K562 (cell line): ENCODE measurements at regions not wholly inside any gene's neighbourhood (a gene's known extent, or its start where the extent isn't known, plus 50 kb on each side); places are given as distances from the start of the nearest gene placed in this dataset.

ENCODE experiments used
- ATF1 ChIP-seq, 2 experiments: fragments of 450-650 bp in 1 of 2; IDR thresholded peaks; 2 replicates each; pipeline ENCODE4 v1.6.1; 2016; ENCODE audit warnings: missing compliant biosample characterization in 1 of 2, missing genetic modification characterization in 1 of 2
- CBX1 ChIP-seq: sonication (generic); IDR thresholded peaks from 2 replicates; pipeline ENCODE4 v1.6.1; 2016; ENCODE audit warnings: antibody characterized with exemption, low read depth, mild to moderate bottlenecking
- CREB1 ChIP-seq, 2 experiments: sonication (generic) in 1 of 2; formaldehyde crosslinking in 1 of 2; IDR thresholded peaks; 2 replicates each; pipeline versions ENCODE4 v1.6.1 to v1.8.0; 2012 to 2022; ENCODE audit warnings: inconsistent platforms in 1 of 2, mild to moderate bottlenecking in 1 of 2, missing genetic modification reagents in 1 of 2, moderate library complexity in 1 of 2
- ESRRB ChIP-seq: fragments of 250-450 bp; sonication (Bioruptor Pico); IDR thresholded peaks from 2 replicates; pipeline ENCODE4 v1.5.0; 2020; ENCODE audit warnings: mild to moderate bottlenecking, moderate library complexity, borderline replicate concordance
- FOXK1 ChIP-seq: sonication (generic); formaldehyde crosslinking; IDR thresholded peaks from 2 replicates; pipeline ENCODE4 v1.8.0; 2022; ENCODE audit warnings: missing genetic modification reagents, mild to moderate bottlenecking, borderline replicate concordance
- HDAC1 ChIP-seq, 2 experiments: fragments of 450-650 bp; IDR thresholded peaks; 2 replicates each; pipeline ENCODE4 v1.6.1; 2016 to 2017; ENCODE audit warnings: inconsistent platforms in 1 of 2, mild to moderate bottlenecking in 1 of 2, moderate library complexity in 1 of 2
- HDAC6 ChIP-seq: IDR thresholded peaks from 2 replicates; pipeline ENCODE4 v1.6.1; 2012; ENCODE audit warnings: low read depth, mild to moderate bottlenecking, control low read depth, inconsistent platforms, low read length, moderate library complexity
- HSF4 ChIP-seq: fragments of 250-450 bp; sonication (Bioruptor Pico); IDR thresholded peaks from 2 replicates; pipeline ENCODE4 v2.1.2; 2022; ENCODE audit warnings: mild to moderate bottlenecking, moderate library complexity, borderline replicate concordance
- KLF13 ChIP-seq: fragments of 450-650 bp; IDR thresholded peaks from 2 replicates; pipeline ENCODE4 v1.6.1; 2016; ENCODE audit warnings: missing genetic modification characterization, low read depth, mild to moderate bottlenecking, missing compliant biosample characterization, moderate library complexity, borderline replicate concordance
- NCOA2 ChIP-seq, 2 experiments: fragments of 450-650 bp; IDR thresholded peaks; 2 replicates each; pipeline ENCODE4 v1.6.1; 2018; ENCODE audit warnings: mild to moderate bottlenecking in 2 of 2, moderate library complexity in 1 of 2; ENCODE audit not compliant: partially characterized antibody in 2 of 2
- NFIC ChIP-seq: fragments of 450-650 bp; IDR thresholded peaks from 2 replicates; pipeline ENCODE4 v1.6.1; 2017; ENCODE audit warnings: mild to moderate bottlenecking, inconsistent platforms
- NR2F6 ChIP-seq: fragments of 450-650 bp; formaldehyde crosslinking; IDR thresholded peaks from 2 replicates; pipeline ENCODE4 v1.4.0; 2020; ENCODE audit warnings: mild to moderate bottlenecking
- PML ChIP-seq: IDR thresholded peaks from 2 replicates; pipeline ENCODE4 v1.6.1; 2012; ENCODE audit warnings: low read length, inconsistent platforms
- RAD21 ChIP-seq, 2 experiments: fragments of 250-450 bp in 1 of 2; fragments of 450-650 bp in 1 of 2; sonication (Bioruptor Pico) in 1 of 2; formaldehyde crosslinking in 1 of 2; IDR thresholded peaks in 1 of 2; conservative IDR thresholded peaks in 1 of 2; 2 replicates each; pipeline versions ENCODE4 v1.4.0 to v1.8.0; 2020 to 2022; ENCODE audit warnings: mild to moderate bottlenecking in 2 of 2, moderate library complexity in 1 of 2
- RUNX1 ChIP-seq: sonication (generic); IDR thresholded peaks from 2 replicates; pipeline ENCODE4 v1.6.1; 2016; ENCODE audit warnings: antibody characterized with exemption, low read depth
- SMARCA4 ChIP-seq: fragments of 450-650 bp; IDR thresholded peaks from 2 replicates; pipeline ENCODE4 v1.6.1; 2016
- ZNF717 ChIP-seq: fragments of 250-450 bp; sonication (Bioruptor Pico); IDR thresholded peaks from 2 replicates; pipeline ENCODE4 v1.5.0; 2021
- TF ChIP-seq, protein P1 (sequence below): fragments of 250-450 bp; sonication (Bioruptor Pico); IDR thresholded peaks from 2 replicates; pipeline ENCODE4 v1.5.0; 2022; ENCODE audit warnings: mild to moderate bottlenecking
- TF ChIP-seq, protein P2 (sequence below): fragments of 200-800 bp; sonication (Bioruptor generic); IDR thresholded peaks from 2 replicates; pipeline ENCODE4 v1.6.1; 2017; ENCODE audit warnings: missing genetic modification characterization, missing compliant biosample characterization
- TF ChIP-seq, protein P3 (sequence below): fragments of 250-450 bp; sonication (Bioruptor Pico); IDR thresholded peaks from 2 replicates; pipeline ENCODE4 v1.4.0; 2020

DNA sequence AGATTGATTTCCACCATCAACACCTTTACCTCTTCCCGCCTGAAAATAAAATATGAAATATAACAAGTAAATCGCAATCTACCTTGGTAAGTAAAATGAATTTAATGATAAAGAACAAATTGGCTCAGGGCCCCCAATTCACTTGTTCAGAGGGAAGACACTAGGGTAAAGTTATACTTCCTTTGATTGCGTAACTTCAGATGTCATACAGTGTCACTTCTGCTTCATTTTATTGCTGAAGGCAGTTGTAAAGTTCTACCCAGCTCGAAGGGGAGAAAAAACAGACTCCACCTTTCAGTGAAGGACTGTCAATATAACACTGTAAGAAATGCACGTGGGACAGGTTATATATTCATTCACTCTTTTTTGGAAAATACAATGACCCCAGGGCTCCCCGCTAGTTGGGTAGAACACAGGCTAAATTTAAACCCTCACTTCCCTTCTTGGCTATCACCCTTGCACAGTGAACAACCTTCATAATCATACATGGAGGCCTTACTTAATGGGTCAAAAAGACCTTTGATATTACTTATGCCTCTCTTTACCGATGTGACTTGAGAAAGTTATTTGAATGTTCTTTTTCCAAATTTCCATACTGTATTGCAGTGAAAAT lies 848.8 kb downstream of the MAT2B start (continued):
- TF ChIP-seq, protein P1, sequence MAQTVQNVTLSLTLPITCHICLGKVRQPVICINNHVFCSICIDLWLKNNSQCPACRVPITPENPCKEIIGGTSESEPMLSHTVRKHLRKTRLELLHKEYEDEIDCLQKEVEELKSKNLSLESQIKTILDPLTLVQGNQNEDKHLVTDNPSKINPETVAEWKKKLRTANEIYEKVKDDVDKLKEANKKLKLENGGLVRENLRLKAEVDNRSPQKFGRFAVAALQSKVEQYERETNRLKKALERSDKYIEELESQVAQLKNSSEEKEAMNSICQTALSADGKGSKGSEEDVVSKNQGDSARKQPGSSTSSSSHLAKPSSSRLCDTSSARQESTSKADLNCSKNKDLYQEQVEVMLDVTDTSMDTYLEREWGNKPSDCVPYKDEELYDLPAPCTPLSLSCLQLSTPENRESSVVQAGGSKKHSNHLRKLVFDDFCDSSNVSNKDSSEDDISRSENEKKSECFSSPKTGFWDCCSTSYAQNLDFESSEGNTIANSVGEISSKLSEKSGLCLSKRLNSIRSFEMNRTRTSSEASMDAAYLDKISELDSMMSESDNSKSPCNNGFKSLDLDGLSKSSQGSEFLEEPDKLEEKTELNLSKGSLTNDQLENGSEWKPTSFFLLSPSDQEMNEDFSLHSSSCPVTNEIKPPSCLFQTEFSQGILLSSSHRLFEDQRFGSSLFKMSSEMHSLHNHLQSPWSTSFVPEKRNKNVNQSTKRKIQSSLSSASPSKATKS (CRISPR knock-in tag) = no peak
- TF ChIP-seq KLF13 (tag) (no peak), PML (no peak), NCOA2 (IDR thresholded peaks at IDR 0.05; ENCODE audit: partially characterized antibody in 2 of 2) (no peak), SMARCA4 (peak; percentile 35; the same call in 1 of the 2 replicates), NR2F6 (CRISPR knock-in tag) (no peak), HSF4 (CRISPR knock-in tag) (no peak), HDAC1 (IDR thresholded peaks at IDR 0.05) (no peak), ATF1 (CRISPR knock-in tag; IDR thresholded peaks at IDR 0.05) (no peak), ATF1 (tag; IDR thresholded peaks at IDR 0.05) (peak; percentile 43; the same call in 1 of the 2 replicates), RUNX1 (no peak), RAD21 (CRISPR knock-in tag; conservative IDR thresholded peaks at IDR 0.05 in 1 of 2, IDR thresholded peaks at IDR 0.05 in 1 of 2) (no peak), CREB1 (IDR thresholded peaks at IDR 0.05) (peak; percentile 49; the same call in 1 of the 2 replicates), CREB1 (CRISPR knock-in tag; IDR thresholded peaks at IDR 0.05) (no peak), ESRRB (no peak), HDAC6 (no peak), CBX1 (no peak), FOXK1 (CRISPR knock-in tag) (no peak), NFIC (no peak; the same call in 1 of the 2 replicates), ZNF717 (CRISPR knock-in tag) (no peak)
- TF ChIP-seq, protein P2, sequence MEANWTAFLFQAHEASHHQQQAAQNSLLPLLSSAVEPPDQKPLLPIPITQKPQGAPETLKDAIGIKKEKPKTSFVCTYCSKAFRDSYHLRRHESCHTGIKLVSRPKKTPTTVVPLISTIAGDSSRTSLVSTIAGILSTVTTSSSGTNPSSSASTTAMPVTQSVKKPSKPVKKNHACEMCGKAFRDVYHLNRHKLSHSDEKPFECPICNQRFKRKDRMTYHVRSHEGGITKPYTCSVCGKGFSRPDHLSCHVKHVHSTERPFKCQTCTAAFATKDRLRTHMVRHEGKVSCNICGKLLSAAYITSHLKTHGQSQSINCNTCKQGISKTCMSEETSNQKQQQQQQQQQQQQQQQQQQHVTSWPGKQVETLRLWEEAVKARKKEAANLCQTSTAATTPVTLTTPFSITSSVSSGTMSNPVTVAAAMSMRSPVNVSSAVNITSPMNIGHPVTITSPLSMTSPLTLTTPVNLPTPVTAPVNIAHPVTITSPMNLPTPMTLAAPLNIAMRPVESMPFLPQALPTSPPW (CRISPR knock-in tag) = no peak
- TF ChIP-seq, protein P3, sequence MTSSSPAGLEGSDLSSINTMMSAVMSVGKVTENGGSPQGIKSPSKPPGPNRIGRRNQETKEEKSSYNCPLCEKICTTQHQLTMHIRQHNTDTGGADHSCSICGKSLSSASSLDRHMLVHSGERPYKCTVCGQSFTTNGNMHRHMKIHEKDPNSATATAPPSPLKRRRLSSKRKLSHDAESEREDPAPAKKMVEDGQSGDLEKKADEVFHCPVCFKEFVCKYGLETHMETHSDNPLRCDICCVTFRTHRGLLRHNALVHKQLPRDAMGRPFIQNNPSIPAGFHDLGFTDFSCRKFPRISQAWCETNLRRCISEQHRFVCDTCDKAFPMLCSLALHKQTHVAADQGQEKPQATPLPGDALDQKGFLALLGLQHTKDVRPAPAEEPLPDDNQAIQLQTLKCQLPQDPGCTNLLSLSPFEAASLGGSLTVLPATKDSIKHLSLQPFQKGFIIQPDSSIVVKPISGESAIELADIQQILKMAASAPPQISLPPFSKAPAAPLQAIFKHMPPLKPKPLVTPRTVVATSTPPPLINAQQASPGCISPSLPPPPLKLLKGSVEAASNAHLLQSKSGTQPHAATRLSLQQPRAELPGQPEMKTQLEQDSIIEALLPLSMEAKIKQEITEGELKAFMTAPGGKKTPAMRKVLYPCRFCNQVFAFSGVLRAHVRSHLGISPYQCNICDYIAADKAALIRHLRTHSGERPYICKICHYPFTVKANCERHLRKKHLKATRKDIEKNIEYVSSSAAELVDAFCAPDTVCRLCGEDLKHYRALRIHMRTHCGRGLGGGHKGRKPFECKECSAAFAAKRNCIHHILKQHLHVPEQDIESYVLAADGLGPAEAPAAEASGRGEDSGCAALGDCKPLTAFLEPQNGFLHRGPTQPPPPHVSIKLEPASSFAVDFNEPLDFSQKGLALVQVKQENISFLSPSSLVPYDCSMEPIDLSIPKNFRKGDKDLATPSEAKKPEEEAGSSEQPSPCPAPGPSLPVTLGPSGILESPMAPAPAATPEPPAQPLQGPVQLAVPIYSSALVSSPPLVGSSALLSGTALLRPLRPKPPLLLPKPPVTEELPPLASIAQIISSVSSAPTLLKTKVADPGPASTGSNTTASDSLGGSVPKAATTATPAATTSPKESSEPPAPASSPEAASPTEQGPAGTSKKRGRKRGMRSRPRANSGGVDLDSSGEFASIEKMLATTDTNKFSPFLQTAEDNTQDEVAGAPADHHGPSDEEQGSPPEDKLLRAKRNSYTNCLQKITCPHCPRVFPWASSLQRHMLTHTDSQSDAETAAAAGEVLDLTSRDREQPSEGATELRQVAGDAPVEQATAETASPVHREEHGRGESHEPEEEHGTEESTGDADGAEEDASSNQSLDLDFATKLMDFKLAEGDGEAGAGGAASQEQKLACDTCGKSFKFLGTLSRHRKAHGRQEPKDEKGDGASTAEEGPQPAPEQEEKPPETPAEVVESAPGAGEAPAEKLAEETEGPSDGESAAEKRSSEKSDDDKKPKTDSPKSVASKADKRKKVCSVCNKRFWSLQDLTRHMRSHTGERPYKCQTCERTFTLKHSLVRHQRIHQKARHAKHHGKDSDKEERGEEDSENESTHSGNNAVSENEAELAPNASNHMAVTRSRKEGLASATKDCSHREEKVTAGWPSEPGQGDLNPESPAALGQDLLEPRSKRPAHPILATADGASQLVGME (CRISPR knock-in tag) = no peak
